Suprapubic skin (tissue), 3 donors: ENCODE measurements at regions not wholly inside any gene's neighbourhood (a gene's known extent, or its start where the extent isn't known, plus 50 kb on each side); places are given as distances from the start of the nearest gene placed in this dataset.

Source experiments
- CTCF ChIP-seq, 2 donors: fragments of 200-600 bp in 1 of 2; fragments of 450-650 bp in 1 of 2; sonication (generic) in 1 of 2; IDR thresholded peaks; one replicate each; pipeline ENCODE4 v1.5.1; 2016 to 2019; ENCODE audit warnings: antibody characterized with exemption in 2 of 2, mild to moderate bottlenecking in 1 of 2, moderate library complexity in 1 of 2
- POLR2A ChIP-seq, 2 donors: fragments of 450-650 bp; IDR thresholded peaks; one replicate each; pipeline ENCODE4 v1.6.1; 2017; ENCODE audit warnings: antibody characterized with exemption in 2 of 2, mild to moderate bottlenecking in 2 of 2, moderate library complexity in 2 of 2

GRCh38 chr12:23060161-23060560, 435.2 kb downstream of the ETNK1 start:
- no peak for TF ChIP-seq POLR2A (IDR thresholded peaks at IDR 0.05)
- no peak for TF ChIP-seq CTCF (IDR thresholded peaks at IDR 0.05)
